T-cell (primary cell): ENCODE measurements at regions not wholly inside any gene's neighbourhood (a gene's known extent, or its start where the extent isn't known, plus 50 kb on each side); places are given as distances from the start of the nearest gene placed in this dataset.

Source experiments
- ATAC-seq, 4 experiments: fragments of 200-7000 bp in 3 of 4; fragments of 150-1000 bp in 1 of 4; cut with Tn5 transposase; replicated peaks in 1 of 4; 1 replicate in 3 of 4; 2 replicates in 1 of 4; pipeline ENCODE4 v1.10.0; 2021; ENCODE audit warnings: moderate library complexity in 3 of 4, mild to moderate bottlenecking in 2 of 4, moderate number of reproducible peaks in 1 of 4
- CTCF ChIA-PET, 2 donors: fragments of 300-600 bp; sonication (Branson Sonifier 250); formaldehyde crosslinking; loops; one replicate each; lab custom pipeline; 2022; ENCODE audit warnings: antibody characterized with exemption in 2 of 2; lab: Charles Lee
- POLR2A ChIA-PET, 2 donors: fragments of 300-600 bp; sonication (Branson Sonifier 250); formaldehyde crosslinking; loops; one replicate each; lab custom pipeline; 2022; ENCODE audit warnings: antibody characterized with exemption in 2 of 2; lab: Charles Lee
- DNase-seq, 35 experiments: peaks; one replicate each; pipeline versions ENCODE4 v3.0.0 to v3.0.0-alpha.2; 2013 to 2023
- H3K27ac ChIP-seq: one replicate; pipeline ENCODE4 v1.5.1; 2013; ENCODE audit warnings: low read length
- H3K27me3 ChIP-seq, 2 experiments: replicated peaks in 1 of 2; 1 replicate in 1 of 2; 2 replicates in 1 of 2; pipeline versions ENCODE4 v1.6.1 to v1.7.0; 2013; ENCODE audit warnings: low read length in 1 of 2, mixed read lengths in 1 of 2; ENCODE audit not compliant: control insufficient read depth in 2 of 2, insufficient read depth in 2 of 2; ENCODE audit errors: extremely low read depth in 1 of 2
- H3K36me3 ChIP-seq, 2 donors: 1 replicate in 1 of 2; 2 replicates in 1 of 2; pipeline versions ENCODE4 v1.6.1 to v1.7.0; 2013; ENCODE audit warnings: low read length in 1 of 2; ENCODE audit not compliant: control insufficient read depth in 2 of 2, insufficient read depth in 1 of 2; ENCODE audit errors: extremely low read depth in 1 of 2
- H3K4me1 ChIP-seq, 2 experiments: 1 replicate in 1 of 2; 2 replicates in 1 of 2; pipeline versions ENCODE4 v1.6.1 to v1.7.0; 2013; ENCODE audit warnings: low read length in 2 of 2, mixed read lengths in 1 of 2; ENCODE audit not compliant: insufficient read depth in 2 of 2, control insufficient read depth in 1 of 2; ENCODE audit errors: extremely low read depth in 1 of 2
- H3K4me3 ChIP-seq, 2 donors: 1 replicate in 1 of 2; 2 replicates in 1 of 2; pipeline versions ENCODE4 v1.5.1 to v1.7.0; 2013; ENCODE audit warnings: mild to moderate bottlenecking in 2 of 2, low read length in 1 of 2, moderate library complexity in 1 of 2; ENCODE audit not compliant: control insufficient read depth in 1 of 2; ENCODE audit errors: extremely low read depth in 1 of 2
- H3K9me3 ChIP-seq: 2 replicates; pipeline ENCODE4 v1.7.0; 2013
- H3K27ac Mint-ChIP-seq, 2 donors: one replicate each; pipeline ENCODE4 v1.8.0; 2020 to 2021; ENCODE audit warnings: mild to moderate bottlenecking in 2 of 2, mixed read lengths in 2 of 2
- H3K27me3 Mint-ChIP-seq, 2 donors: one replicate each; pipeline ENCODE4 v1.8.0; 2021 to 2022; ENCODE audit warnings: mixed read lengths in 2 of 2
- H3K36me3 Mint-ChIP-seq: one replicate; pipeline ENCODE4 v1.8.0; 2021; ENCODE audit warnings: mixed read lengths
- H3K4me1 Mint-ChIP-seq, 3 donors: one replicate each; pipeline ENCODE4 v1.8.0; 2020 to 2022; ENCODE audit warnings: mixed read lengths in 3 of 3, mild to moderate bottlenecking in 1 of 3
- H3K4me3 Mint-ChIP-seq, 3 donors: one replicate each; pipeline ENCODE4 v1.8.0; 2020 to 2022; ENCODE audit warnings: mild to moderate bottlenecking in 3 of 3, mixed read lengths in 3 of 3, moderate library complexity in 3 of 3
- H3K9me3 Mint-ChIP-seq, 3 donors: one replicate each; pipeline ENCODE4 v1.8.0; 2020 to 2022; ENCODE audit warnings: mixed read lengths in 3 of 3
- WGBS: methylation state at CpG from one replicate; pipeline ENCODE4 v1.1.5; 2013; ENCODE audit warnings: missing lambda C conversion rate; ENCODE audit not compliant: insufficient coverage; 5-methylcytosine and 5-hydroxymethylcytosine counted together

- H3K27me3 Mint-ChIP-seq = no peaks in the 10 kb centered on the region
- ChIA-PET POLR2A (no interaction called here), CTCF (no interaction called here)
- H3K4me1 ChIP-seq = no peaks in the 10 kb centered on the region
- no peak for DNase-seq
- no peak overlapping the region for H3K4me3 Mint-ChIP-seq
- no peaks in the 10 kb centered on the region for H3K36me3 Mint-ChIP-seq
- H3K9me3 Mint-ChIP-seq = no peaks in the 10 kb centered on the region
- WGBS = no CpG with 5 or more reads among the region's 3 CpGs
- no peaks in the 10 kb centered on the region for H3K4me1 Mint-ChIP-seq
- no peaks in the 10 kb centered on the region for H3K36me3 ChIP-seq
- no peaks in the 10 kb centered on the region for H3K9me3 ChIP-seq
- H3K27ac Mint-ChIP-seq = no peak overlapping the region
- ATAC-seq = no peak
- no peak overlapping the region for H3K4me3 ChIP-seq
- no peaks in the 10 kb centered on the region for H3K27me3 ChIP-seq
- no peak overlapping the region for H3K27ac ChIP-seq
Measured at GRCh38 chr18:67935638-67936037, 419.1 kb upstream of the DSEL start.

DNA sequence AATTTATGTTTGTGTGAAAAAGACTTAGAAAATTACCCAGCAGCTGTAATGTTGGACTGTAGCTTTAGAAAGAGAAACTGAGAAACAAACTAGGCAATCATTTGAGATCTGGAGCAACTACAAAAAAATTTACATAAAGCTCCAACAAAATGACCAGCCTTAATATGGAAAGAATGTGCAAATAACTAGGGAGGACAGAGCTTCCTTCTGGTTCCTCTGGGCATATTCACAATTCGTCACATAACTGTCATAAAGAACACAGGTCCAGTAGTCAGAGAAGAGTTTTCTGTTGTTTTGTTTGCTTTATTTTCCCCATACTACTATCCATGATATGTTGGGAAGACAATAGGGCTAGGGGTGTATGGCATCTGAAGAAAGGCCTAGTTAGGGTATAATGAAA is 416.8 kb upstream of the DSEL start:
- H3K36me3 ChIP-seq = no peaks in the 10 kb centered on the region
- no peaks in the 10 kb centered on the region for H3K9me3 ChIP-seq
- ChIA-PET CTCF (no interaction called here), POLR2A (no interaction called here)
- DNase-seq (no peak), ATAC-seq (no peak)
- H3K4me3 ChIP-seq = no peak overlapping the region
- no peaks in the 10 kb centered on the region for H3K36me3 Mint-ChIP-seq
- H3K9me3 Mint-ChIP-seq = no peaks in the 10 kb centered on the region
- WGBS = no CpG with 5 or more reads among the region's 1 CpG
- no peak overlapping the region for H3K4me3 Mint-ChIP-seq
- H3K4me1 Mint-ChIP-seq = no peaks in the 10 kb centered on the region
- H3K4me1 ChIP-seq = no peaks in the 10 kb centered on the region
- H3K27ac Mint-ChIP-seq = no peak overlapping the region
- H3K27me3 Mint-ChIP-seq = no peaks in the 10 kb centered on the region
- no peaks in the 10 kb centered on the region for H3K27me3 ChIP-seq
- no peak overlapping the region for H3K27ac ChIP-seq

DNA sequence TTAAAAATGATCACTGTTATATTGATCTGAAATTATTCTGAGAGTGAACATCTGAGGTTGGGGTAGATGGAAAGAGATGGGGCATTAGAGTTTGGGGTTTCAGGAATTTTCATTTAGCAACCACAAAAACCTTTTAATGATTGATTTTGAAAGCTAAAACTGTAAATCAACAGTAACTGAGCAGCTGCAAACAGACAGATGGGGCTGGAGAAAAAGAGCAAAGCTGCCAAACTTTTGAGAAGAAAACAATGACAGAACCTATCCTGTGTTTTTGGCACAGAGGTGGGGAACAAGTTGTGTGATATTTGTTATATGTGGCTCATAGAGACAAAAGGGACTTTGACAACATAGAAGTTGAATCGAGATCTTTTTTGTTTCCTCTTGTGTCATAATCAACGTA is 415.8 kb upstream of the DSEL start:
- no peaks in the 10 kb centered on the region for H3K9me3 ChIP-seq
- Mint-ChIP-seq H3K4me3 (no peak overlapping the region), H3K36me3 (no peaks in the 10 kb centered on the region), H3K9me3 (no peaks in the 10 kb centered on the region), H3K27me3 (no peaks in the 10 kb centered on the region), H3K4me1 (no peaks in the 10 kb centered on the region), H3K27ac (no peak overlapping the region)
- H3K27me3 ChIP-seq = no peaks in the 10 kb centered on the region
- ChIA-PET POLR2A (no interaction called here), CTCF (no interaction called here)
- H3K4me1 ChIP-seq = no peaks in the 10 kb centered on the region
- no peak for DNase-seq
- no peaks in the 10 kb centered on the region for H3K36me3 ChIP-seq
- H3K27ac ChIP-seq = no peak overlapping the region
- no CpG with 5 or more reads among the region's 2 CpGs for WGBS
- H3K4me3 ChIP-seq = no peak overlapping the region
- ATAC-seq = no peak

- Histone ChIP-seq H3K4me3 (no peak overlapping the region), H3K9me3 (no peaks in the 10 kb centered on the region), H3K27me3 (no peaks in the 10 kb centered on the region), H3K4me1 (no peaks in the 10 kb centered on the region), H3K36me3 (no peaks in the 10 kb centered on the region), H3K27ac (no peak overlapping the region)
- no peaks in the 10 kb centered on the region for H3K9me3 Mint-ChIP-seq
- no CpG with 5 or more reads among the region's 4 CpGs for WGBS
- ChIA-PET POLR2A (no interaction called here), CTCF (no interaction called here)
- no peaks in the 10 kb centered on the region for H3K4me1 Mint-ChIP-seq
- no peaks in the 10 kb centered on the region for H3K36me3 Mint-ChIP-seq
- H3K27ac Mint-ChIP-seq = no peak overlapping the region
- DNase-seq (no peak), ATAC-seq (no peak)
- no peaks in the 10 kb centered on the region for H3K27me3 Mint-ChIP-seq
- H3K4me3 Mint-ChIP-seq = no peak overlapping the region
Measured at GRCh38 chr18:67926929-67927864, 410.7 kb upstream of the DSEL start.

GRCh38 chr18:67924656-67925055 is 408.1 kb upstream of the DSEL start:
- WGBS = no CpG with 5 or more reads among the region's 1 CpG
- Mint-ChIP-seq H3K9me3 (peaks cover 0 to 3% (median 3%) of the 10 kb centered on the region in 3 donors), H3K4me1 (no peaks in the 10 kb centered on the region), H3K27ac (no peak overlapping the region), H3K27me3 (no peaks in the 10 kb centered on the region), H3K4me3 (no peak overlapping the region), H3K36me3 (no peaks in the 10 kb centered on the region)
- Histone ChIP-seq H3K4me1 (no peaks in the 10 kb centered on the region), H3K27ac (no peak overlapping the region), H3K9me3 (peaks cover 2% of the 10 kb centered on the region), H3K27me3 (no peaks in the 10 kb centered on the region), H3K36me3 (no peaks in the 10 kb centered on the region), H3K4me3 (no peak overlapping the region)
- no peak for DNase-seq
- POLR2A ChIA-PET = no interaction called here
- CTCF ChIA-PET = interaction anchor here in 1 of 2 donors (0.5 kb wide), 1 partner anchor 398 kb away, joined by 3 read pairs; no protein-coding TSS in a partner anchor
- no peak for ATAC-seq

- Mint-ChIP-seq H3K4me3 (no peak overlapping the region), H3K4me1 (no peaks in the 10 kb centered on the region), H3K36me3 (no peaks in the 10 kb centered on the region), H3K9me3 (peaks cover 0 to 8% (median 3%) of the 10 kb centered on the region in 3 donors), H3K27ac (no peak overlapping the region), H3K27me3 (no peaks in the 10 kb centered on the region)
- no CpG with 5 or more reads among the region's 1 CpG for WGBS
- CTCF ChIA-PET = no interaction called here
- H3K27ac ChIP-seq = no peak overlapping the region
- H3K27me3 ChIP-seq = no peaks in the 10 kb centered on the region
- no peaks in the 10 kb centered on the region for H3K36me3 ChIP-seq
- POLR2A ChIA-PET = no interaction called here
- no peaks in the 10 kb centered on the region for H3K4me1 ChIP-seq
- DNase-seq (no peak), ATAC-seq (no peak)
- H3K4me3 ChIP-seq = no peak overlapping the region
- peaks cover 2% of the 10 kb centered on the region for H3K9me3 ChIP-seq
Measured at GRCh38 chr18:67919316-67919715, 402.8 kb upstream of the DSEL start.
